ENCODE measurements at regions not wholly inside any gene's neighbourhood (a gene's known extent, or its start where the extent isn't known, plus 50 kb on each side); places are given as distances from the start of the nearest gene placed in this dataset.

DNA sequence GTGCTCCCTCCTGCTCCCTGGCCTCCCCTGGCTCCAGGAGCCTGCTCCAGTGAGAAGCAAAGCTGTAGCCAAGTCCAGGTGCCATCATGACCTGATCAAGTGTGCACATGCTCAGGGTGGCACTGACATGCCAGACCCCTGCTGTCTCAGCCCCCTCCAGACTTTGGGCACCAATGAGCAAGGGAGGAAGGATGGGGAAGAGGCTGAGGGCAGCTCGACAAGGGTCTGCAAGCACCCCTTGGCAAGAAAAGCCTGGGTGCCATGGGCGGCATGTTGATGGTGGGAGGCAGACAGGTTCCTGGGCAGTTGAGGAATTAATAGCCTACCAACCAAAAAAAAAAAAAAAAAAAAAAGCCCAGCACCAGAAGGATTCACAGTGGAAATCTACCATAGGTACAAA is 942.6 kb upstream of the PRMT6 start:
- no peak overlapping the region for H3K4me3 Mint-ChIP-seq

More for the DNA sequence above, 942.6 kb upstream of the PRMT6 start:
- Histone ChIP-seq H3K4me2 (ENCODE audit: insufficient read depth, insufficient read length, low read length) (no peak overlapping the region), H3K4me1 (ENCODE audit: insufficient read depth, low read length) (no peaks in the 10 kb centered on the region), H3K18ac (ENCODE audit: insufficient read length, low read depth, low read length) (no peak overlapping the region), H3K9ac (ENCODE audit: extremely low read depth, insufficient read length, low read length) (no peak overlapping the region), H3T11ph (ENCODE audit: low read length) (no peak overlapping the region), H3K23me2 (ENCODE audit: insufficient read length, low read depth, low read length, poor library complexity, severe bottlenecking) (no peaks in the 10 kb centered on the region), H4K8ac (replicated peaks; ENCODE audit: insufficient read length, low read depth, low read length) (no peak overlapping the region), H3K79me2 (ENCODE audit: insufficient read depth, low read length) (no peaks in the 10 kb centered on the region), H3K56ac (ENCODE audit: insufficient read length, low read depth, low read length) (no peak overlapping the region), H2BK20ac (ENCODE audit: low read depth, low read length, poor library complexity, severe bottlenecking) (no peak overlapping the region), H4K91ac (ENCODE audit: insufficient read length, low read depth, low read length) (no peak overlapping the region), H4K5ac (ENCODE audit: insufficient read length, low read depth, low read length) (no peak overlapping the region), H3K27ac (ENCODE audit: insufficient read length, low read depth, low read length) (no peak overlapping the region), H3K9me3 (ENCODE audit: control insufficient read depth, low read depth, low read length) (no peaks in the 10 kb centered on the region), H2BK120ac (ENCODE audit: low read depth, low read length, poor library complexity, severe bottlenecking) (no peak overlapping the region), H2BK15ac (ENCODE audit: low read depth, low read length) (no peak overlapping the region), H3K14ac (ENCODE audit: insufficient read depth, low read length) (no peak overlapping the region; the same call in 1 of the 2 replicates), H4K20me1 (ENCODE audit: control insufficient read depth, insufficient read depth, insufficient read length) (no peaks in the 10 kb centered on the region), H2BK12ac (ENCODE audit: insufficient read length, low read depth, low read length) (no peak overlapping the region), H3K27me3 (ENCODE audit: insufficient read depth, low read length) (no peaks in the 10 kb centered on the region), H2AK5ac (ENCODE audit: insufficient read length, low read length) (no peak overlapping the region), H3K23ac (ENCODE audit: insufficient read length, low read depth, low read length) (no peak overlapping the region), H2AFZ (ENCODE audit: low read length) (no peak overlapping the region), H2BK5ac (ENCODE audit: insufficient read length, low read length) (no peak overlapping the region), H3K4ac (ENCODE audit: low read depth, low read length) (no peak overlapping the region), H3K79me1 (ENCODE audit: insufficient read depth, low read depth, low read length, poor library complexity, severe bottlenecking) (no peaks in the 10 kb centered on the region)
- Mint-ChIP-seq H3K27ac (no peak overlapping the region), H3K4me1 (no peaks in the 10 kb centered on the region), H3K9me3 (peaks cover 22 to 23% of the 10 kb centered on the region in 2 experiments), H3K27me3 (ENCODE audit: low read depth) (no peaks in the 10 kb centered on the region), H3K36me3 (ENCODE audit: insufficient read depth in 1 of 3, low read depth in 3 of 3) (peaks cover 1 to 7% (median 4%) of the 10 kb centered on the region in 3 experiments; a peak in 3 of 7 replicates)
- TF ChIP-seq, protein P1, sequence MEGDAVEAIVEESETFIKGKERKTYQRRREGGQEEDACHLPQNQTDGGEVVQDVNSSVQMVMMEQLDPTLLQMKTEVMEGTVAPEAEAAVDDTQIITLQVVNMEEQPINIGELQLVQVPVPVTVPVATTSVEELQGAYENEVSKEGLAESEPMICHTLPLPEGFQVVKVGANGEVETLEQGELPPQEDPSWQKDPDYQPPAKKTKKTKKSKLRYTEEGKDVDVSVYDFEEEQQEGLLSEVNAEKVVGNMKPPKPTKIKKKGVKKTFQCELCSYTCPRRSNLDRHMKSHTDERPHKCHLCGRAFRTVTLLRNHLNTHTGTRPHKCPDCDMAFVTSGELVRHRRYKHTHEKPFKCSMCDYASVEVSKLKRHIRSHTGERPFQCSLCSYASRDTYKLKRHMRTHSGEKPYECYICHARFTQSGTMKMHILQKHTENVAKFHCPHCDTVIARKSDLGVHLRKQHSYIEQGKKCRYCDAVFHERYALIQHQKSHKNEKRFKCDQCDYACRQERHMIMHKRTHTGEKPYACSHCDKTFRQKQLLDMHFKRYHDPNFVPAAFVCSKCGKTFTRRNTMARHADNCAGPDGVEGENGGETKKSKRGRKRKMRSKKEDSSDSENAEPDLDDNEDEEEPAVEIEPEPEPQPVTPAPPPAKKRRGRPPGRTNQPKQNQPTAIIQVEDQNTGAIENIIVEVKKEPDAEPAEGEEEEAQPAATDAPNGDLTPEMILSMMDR (conservative IDR thresholded peaks at IDR 0.05), result no peak
- WGBS (ENCODE audit: extremely low coverage, insufficient read length, low lambda C conversion rate), result no CpG with 5 or more reads among the region's 2 CpGs
- no peak for DNase-seq

Measured in H9 (cell line).